ENCODE measurements at regions not wholly inside any gene's neighbourhood (a gene's known extent, or its start where the extent isn't known, plus 50 kb on each side); places are given as distances from the start of the nearest gene placed in this dataset.

DNA sequence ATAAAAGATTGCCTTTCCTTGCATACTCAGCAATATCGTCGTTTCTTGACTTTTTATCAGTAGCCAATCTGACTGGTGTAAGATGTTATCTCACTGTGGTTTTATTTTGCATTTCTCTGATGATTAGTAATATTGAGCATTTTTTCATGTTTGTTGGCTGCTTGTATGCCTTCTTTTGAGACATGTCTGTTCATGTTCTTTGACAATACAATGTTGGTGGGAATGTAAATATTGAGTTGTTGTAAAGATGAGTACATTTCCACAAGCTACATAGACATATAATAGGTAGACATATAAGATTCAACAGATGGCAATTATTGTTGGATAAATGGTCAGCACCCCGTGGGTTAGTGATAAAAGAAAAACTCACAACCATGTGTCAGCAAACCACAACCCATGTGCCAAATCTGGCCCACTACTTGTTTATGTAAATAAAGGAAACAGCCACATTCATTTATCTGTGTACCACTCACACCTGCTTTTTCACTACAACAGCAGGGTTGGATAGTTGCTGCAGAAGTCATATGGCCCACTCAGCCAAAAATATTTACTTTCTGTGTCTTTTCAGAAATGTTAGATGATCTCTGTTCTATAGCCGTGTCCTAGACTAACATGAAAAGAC lies 153.1 kb upstream of the VCX start:
- no peaks in the 10 kb centered on the region for H3K36me3 ChIP-seq (ENCODE audit: insufficient read depth, low read length)
- H3K4me3 ChIP-seq (ENCODE audit: low read depth, low read length, poor library complexity, severe bottlenecking): no peak overlapping the region
- no peaks in the 10 kb centered on the region for H3K9me3 ChIP-seq (ENCODE audit: low read length)
- no peak overlapping the region for H3K27ac ChIP-seq (ENCODE audit: low read depth, low read length, poor library complexity, severe bottlenecking)
- no peaks in the 10 kb centered on the region for H3F3A ChIP-seq (ENCODE audit: insufficient read depth, low read length)
- no peaks in the 10 kb centered on the region for H3K9me2 ChIP-seq (ENCODE audit: low read depth, low read length)
- H2AFZ ChIP-seq (ENCODE audit: low read length): no peak overlapping the region
- no peak for TF ChIP-seq EZH2 (IDR thresholded peaks at IDR 0.05; ENCODE audit: borderline replicate concordance, low read length)
- TF ChIP-seq, protein P1, sequence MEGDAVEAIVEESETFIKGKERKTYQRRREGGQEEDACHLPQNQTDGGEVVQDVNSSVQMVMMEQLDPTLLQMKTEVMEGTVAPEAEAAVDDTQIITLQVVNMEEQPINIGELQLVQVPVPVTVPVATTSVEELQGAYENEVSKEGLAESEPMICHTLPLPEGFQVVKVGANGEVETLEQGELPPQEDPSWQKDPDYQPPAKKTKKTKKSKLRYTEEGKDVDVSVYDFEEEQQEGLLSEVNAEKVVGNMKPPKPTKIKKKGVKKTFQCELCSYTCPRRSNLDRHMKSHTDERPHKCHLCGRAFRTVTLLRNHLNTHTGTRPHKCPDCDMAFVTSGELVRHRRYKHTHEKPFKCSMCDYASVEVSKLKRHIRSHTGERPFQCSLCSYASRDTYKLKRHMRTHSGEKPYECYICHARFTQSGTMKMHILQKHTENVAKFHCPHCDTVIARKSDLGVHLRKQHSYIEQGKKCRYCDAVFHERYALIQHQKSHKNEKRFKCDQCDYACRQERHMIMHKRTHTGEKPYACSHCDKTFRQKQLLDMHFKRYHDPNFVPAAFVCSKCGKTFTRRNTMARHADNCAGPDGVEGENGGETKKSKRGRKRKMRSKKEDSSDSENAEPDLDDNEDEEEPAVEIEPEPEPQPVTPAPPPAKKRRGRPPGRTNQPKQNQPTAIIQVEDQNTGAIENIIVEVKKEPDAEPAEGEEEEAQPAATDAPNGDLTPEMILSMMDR (IDR thresholded peaks at IDR 0.05; ENCODE audit: low read length): no peak
- no peak overlapping the region for H3K4me2 ChIP-seq (ENCODE audit: low read length)
- no peaks in the 10 kb centered on the region for H4K20me1 ChIP-seq (ENCODE audit: insufficient read depth, low read length)
- H3K79me2 ChIP-seq (ENCODE audit: insufficient read depth, low read length): no peaks in the 10 kb centered on the region
- no peak overlapping the region for H3K9ac ChIP-seq (ENCODE audit: low read length)
- no peaks in the 10 kb centered on the region for H3K4me1 ChIP-seq (ENCODE audit: insufficient read depth, low read length, severe bottlenecking)
- H3K27me3 ChIP-seq (ENCODE audit: insufficient read depth, low read length): no peaks in the 10 kb centered on the region

DNA sequence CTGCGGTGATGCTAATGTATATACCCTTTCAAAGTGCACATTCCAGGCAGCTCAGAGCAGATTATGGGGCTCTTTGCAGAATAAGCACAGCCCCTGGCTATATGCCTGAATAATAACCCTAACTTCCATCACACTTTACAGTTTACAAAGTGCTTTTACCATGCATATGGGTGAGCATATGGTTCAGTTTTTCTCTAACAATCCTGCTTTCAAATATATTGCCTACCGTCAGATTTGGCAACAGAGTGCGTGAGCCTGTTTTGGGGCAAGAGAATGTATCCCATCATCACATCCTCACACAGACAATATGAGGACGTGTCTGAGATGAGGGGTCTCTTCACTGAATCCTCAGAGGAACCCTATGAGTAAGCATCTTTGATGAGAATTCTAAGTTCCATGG lies 162.8 kb upstream of the VCX start:
- no peaks in the 10 kb centered on the region for H3K27me3 ChIP-seq (ENCODE audit: insufficient read depth, low read length)
- no peaks in the 10 kb centered on the region for H3K9me3 ChIP-seq (ENCODE audit: low read length)
- no peaks in the 10 kb centered on the region for H3K36me3 ChIP-seq (ENCODE audit: insufficient read depth, low read length)
- H3K9me2 ChIP-seq (ENCODE audit: low read depth, low read length): no peaks in the 10 kb centered on the region
- H3K4me3 ChIP-seq (ENCODE audit: low read depth, low read length, poor library complexity, severe bottlenecking): no peak overlapping the region
- H3K4me2 ChIP-seq (ENCODE audit: low read length): no peak overlapping the region
- TF ChIP-seq EZH2 (IDR thresholded peaks at IDR 0.05; ENCODE audit: borderline replicate concordance, low read length): no peak
- TF ChIP-seq, protein P1 (IDR thresholded peaks at IDR 0.05; ENCODE audit: low read length): no peak
- H2AFZ ChIP-seq (ENCODE audit: low read length): no peak overlapping the region
- H4K20me1 ChIP-seq (ENCODE audit: insufficient read depth, low read length): no peaks in the 10 kb centered on the region
- no peak overlapping the region for H3K27ac ChIP-seq (ENCODE audit: low read depth, low read length, poor library complexity, severe bottlenecking)
- no peak overlapping the region for H3K9ac ChIP-seq (ENCODE audit: low read length)
- H3K79me2 ChIP-seq (ENCODE audit: insufficient read depth, low read length): no peaks in the 10 kb centered on the region
- no peaks in the 10 kb centered on the region for H3F3A ChIP-seq (ENCODE audit: insufficient read depth, low read length)
- no peaks in the 10 kb centered on the region for H3K4me1 ChIP-seq (ENCODE audit: insufficient read depth, low read length, severe bottlenecking)

- no peaks in the 10 kb centered on the region for H3K27me3 ChIP-seq (ENCODE audit: insufficient read depth, low read length)
- H3K36me3 ChIP-seq (ENCODE audit: insufficient read depth, low read length): no peaks in the 10 kb centered on the region
- no peak overlapping the region for H3K27ac ChIP-seq (ENCODE audit: low read depth, low read length, poor library complexity, severe bottlenecking)
- H3K9me2 ChIP-seq (ENCODE audit: low read depth, low read length): no peaks in the 10 kb centered on the region
- no peak overlapping the region for H2AFZ ChIP-seq (ENCODE audit: low read length)
- no peaks in the 10 kb centered on the region for H3F3A ChIP-seq (ENCODE audit: insufficient read depth, low read length)
- H3K79me2 ChIP-seq (ENCODE audit: insufficient read depth, low read length): no peaks in the 10 kb centered on the region
- no peak overlapping the region for H3K9ac ChIP-seq (ENCODE audit: low read length)
- H4K20me1 ChIP-seq (ENCODE audit: insufficient read depth, low read length): no peaks in the 10 kb centered on the region
- TF ChIP-seq EZH2 (IDR thresholded peaks at IDR 0.05; ENCODE audit: borderline replicate concordance, low read length): no peak
- TF ChIP-seq, protein P1 (IDR thresholded peaks at IDR 0.05; ENCODE audit: low read length): no peak
- no peak overlapping the region for H3K4me3 ChIP-seq (ENCODE audit: low read depth, low read length, poor library complexity, severe bottlenecking)
- H3K4me1 ChIP-seq (ENCODE audit: insufficient read depth, low read length, severe bottlenecking): no peaks in the 10 kb centered on the region
- no peaks in the 10 kb centered on the region for H3K9me3 ChIP-seq (ENCODE audit: low read length)
- no peak overlapping the region for H3K4me2 ChIP-seq (ENCODE audit: low read length)
These were observed 188.7 kb upstream of the VCX start for GRCh38 chrX:7654316-7654715.
